Upper lobe of right lung (tissue), 1 donor: ENCODE measurements at regions not wholly inside any gene's neighbourhood (a gene's known extent, or its start where the extent isn't known, plus 50 kb on each side); places are given as distances from the start of the nearest gene placed in this dataset.
A peak's percentile ranks its signal among the peaks of the same experiment; 100 is the strongest.

Experiments used
- ATAC-seq: fragments of 200-7000 bp; cut with Tn5 transposase; one replicate; pipeline ENCODE4 v1.9.1; 2020; ENCODE audit warnings: mild to moderate bottlenecking, moderate library complexity
- DNase-seq: peaks from one replicate; pipeline ENCODE4 v3.0.0-alpha.2; 2020
- H3K27ac ChIP-seq: fragments of 200-600 bp; one replicate; pipeline ENCODE4 v1.8.0; 2022
- H3K27me3 ChIP-seq: fragments of 200-600 bp; one replicate; pipeline ENCODE4 v1.8.0; 2022; ENCODE audit warnings: mild to moderate bottlenecking
- H3K36me3 ChIP-seq: fragments of 200-600 bp; one replicate; pipeline ENCODE4 v1.8.0; 2022
- H3K4me1 ChIP-seq: fragments of 200-600 bp; one replicate; pipeline ENCODE4 v1.8.0; 2022
- H3K4me3 ChIP-seq: fragments of 200-600 bp; one replicate; pipeline ENCODE4 v1.8.0; 2022; ENCODE audit warnings: mild to moderate bottlenecking
- H3K9me3 ChIP-seq: fragments of 200-600 bp; one replicate; pipeline ENCODE4 v1.8.0; 2022
- CTCF ChIP-seq: fragments of 200-600 bp; IDR thresholded peaks from one replicate; pipeline ENCODE4 v1.8.0; 2022; ENCODE audit warnings: antibody characterized with exemption
- intact Hi-C: fragments of 100-400 bp; cut with DNase I; formaldehyde crosslinking; loops from one replicate; pipeline ENCODE4 v1.11.0; 2022
- donor health status: DM: no; HTN: yes; CAD: no; lungs with severe emphysema.

DNA sequence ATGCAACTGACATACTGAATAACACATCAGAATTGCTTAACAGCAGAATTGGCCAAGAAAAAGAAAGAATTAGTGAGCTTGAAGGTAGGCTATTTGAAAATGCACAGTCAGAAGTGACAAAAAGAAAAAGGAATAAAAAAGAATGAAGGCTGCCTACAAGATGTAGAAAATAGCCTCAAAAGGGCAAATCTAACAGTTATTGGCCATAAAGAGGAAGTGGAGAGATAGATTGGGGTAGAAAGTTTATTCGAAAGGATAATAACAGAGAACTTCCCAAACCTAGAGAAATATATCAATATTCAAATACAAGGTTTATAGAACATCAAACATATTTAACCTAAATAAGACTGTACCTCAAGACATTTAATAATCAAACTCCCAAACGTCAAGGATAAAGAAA is 67.5 kb downstream of the ATP6V1G3 start:
- ATAC-seq (no peak), DNase-seq (no peak)
- H3K9me3 ChIP-seq = no peaks in the 10 kb centered on the region
- H3K4me1 ChIP-seq = no peaks in the 10 kb centered on the region
- H3K27me3 ChIP-seq = no peaks in the 10 kb centered on the region
- no peaks in the 10 kb centered on the region for H3K36me3 ChIP-seq
- no peak for TF ChIP-seq CTCF
- no peak overlapping the region for H3K4me3 ChIP-seq
- intact Hi-C loops = no loop called here
- H3K27ac ChIP-seq = no peak overlapping the region

- intact Hi-C loops = no loop called here
- DNase-seq = no peak
- ATAC-seq = no peak
- no peaks in the 10 kb centered on the region for H3K36me3 ChIP-seq
- H3K4me1 ChIP-seq = no peaks in the 10 kb centered on the region
- no peak for TF ChIP-seq CTCF
- H3K4me3 ChIP-seq = no peak overlapping the region
- no peaks in the 10 kb centered on the region for H3K27me3 ChIP-seq
- no peak overlapping the region for H3K27ac ChIP-seq
- H3K9me3 ChIP-seq = no peaks in the 10 kb centered on the region
Measured at GRCh38 chr1:198472119-198472518, 68.4 kb downstream of the ATP6V1G3 start.

DNA sequence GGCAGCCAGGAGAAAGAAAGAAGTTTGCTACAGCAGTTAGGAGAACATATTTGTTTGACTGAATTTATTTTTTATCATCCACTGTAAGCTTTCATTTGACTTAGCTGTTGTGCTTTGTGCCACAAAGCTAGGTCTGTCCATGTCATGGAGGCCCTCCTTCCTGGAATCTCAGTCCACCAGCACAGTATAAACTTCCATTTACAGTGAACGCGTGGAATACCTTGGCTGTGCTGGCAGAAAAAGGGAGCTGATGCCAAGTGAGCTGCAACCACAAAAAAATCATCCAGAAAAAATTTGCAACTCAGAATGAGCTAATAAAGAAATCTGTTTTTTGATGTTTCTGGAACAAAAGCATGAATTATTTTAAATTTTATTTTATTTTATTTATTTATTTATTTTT is 72.6 kb downstream of the ATP6V1G3 start:
- no peaks in the 10 kb centered on the region for H3K36me3 ChIP-seq
- intact Hi-C loops = no loop called here

GRCh38 chr1:198467342-198467741 is 73.1 kb downstream of the ATP6V1G3 start:
- Histone ChIP-seq H3K36me3 (no peaks in the 10 kb centered on the region), H3K9me3 (no peaks in the 10 kb centered on the region), H3K4me1 (no peaks in the 10 kb centered on the region), H3K4me3 (no peak overlapping the region), H3K27me3 (no peaks in the 10 kb centered on the region), H3K27ac (no peak overlapping the region)
- intact Hi-C loops = no loop called here
- ATAC-seq (no peak), DNase-seq (no peak)
- TF ChIP-seq CTCF = no peak

More for the DNA sequence above, 72.6 kb downstream of the ATP6V1G3 start:
- no peak for ATAC-seq
- Histone ChIP-seq H3K27me3 (no peaks in the 10 kb centered on the region), H3K27ac (no peak overlapping the region), H3K4me3 (no peak overlapping the region), H3K4me1 (no peaks in the 10 kb centered on the region), H3K9me3 (no peaks in the 10 kb centered on the region)
- TF ChIP-seq CTCF = no peak
- DNase-seq = no peak

DNA sequence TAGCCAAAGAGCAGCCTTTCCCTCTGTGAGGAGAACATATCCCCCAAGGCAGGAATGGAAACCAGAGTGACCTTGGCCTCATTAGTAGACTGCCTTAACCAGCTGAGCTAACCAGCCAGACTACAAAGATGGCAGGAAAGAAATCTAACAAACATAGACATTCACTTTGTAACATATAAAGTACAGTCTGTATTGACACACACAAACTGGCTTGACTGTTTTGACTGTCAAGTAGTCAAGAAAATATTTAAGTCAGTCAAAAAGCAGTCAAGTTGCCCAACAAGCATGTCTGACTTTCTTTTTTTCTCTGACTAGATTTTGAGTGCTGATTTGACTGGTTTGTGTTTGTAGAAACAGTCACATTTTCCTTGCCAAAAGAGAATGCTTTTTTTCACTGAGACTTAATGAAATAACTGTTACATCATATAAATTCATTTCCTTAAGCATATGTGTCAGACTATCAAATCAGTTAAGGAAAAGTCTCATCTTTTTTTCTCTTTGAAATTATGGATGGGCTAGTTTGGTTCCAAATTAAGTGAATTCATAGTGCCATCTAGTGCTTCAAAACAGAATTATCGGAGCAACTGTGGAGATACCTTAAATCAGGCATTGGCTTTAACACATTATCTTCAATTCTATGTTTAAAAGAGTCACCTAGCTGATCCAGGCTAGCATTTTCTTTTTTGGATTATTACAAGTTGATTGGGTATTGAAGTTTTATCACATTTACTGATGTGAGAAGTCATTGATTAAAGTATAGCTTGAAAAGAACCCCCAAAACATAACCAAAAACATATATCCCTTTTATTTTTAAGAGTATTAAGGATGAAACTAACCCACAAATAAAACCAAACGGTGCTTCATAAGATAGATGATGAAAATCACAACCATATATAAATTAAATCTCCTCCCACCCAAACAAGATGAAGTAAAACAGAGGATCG is 75.0 kb downstream of the ATP6V1G3 start:
- H3K36me3 ChIP-seq = no peaks in the 10 kb centered on the region
- ATAC-seq (peak; percentile 75), DNase-seq (no peak)
- no peak overlapping the region for H3K4me3 ChIP-seq
- H3K9me3 ChIP-seq = no peaks in the 10 kb centered on the region
- peak; percentile 77 for TF ChIP-seq CTCF
- no peaks in the 10 kb centered on the region for H3K4me1 ChIP-seq
- no peak overlapping the region for H3K27ac ChIP-seq
- no peaks in the 10 kb centered on the region for H3K27me3 ChIP-seq
- intact Hi-C loops = no loop called here
